ENCODE measurements at regions not wholly inside any gene's neighbourhood (a gene's known extent, or its start where the extent isn't known, plus 50 kb on each side); places are given as distances from the start of the nearest gene placed in this dataset.

GRCh38 chr20:51116765-51117686, 94.1 kb upstream of the KCNG1 start:
- TF ChIP-seq CTCF (IDR thresholded peaks at IDR 0.05) = no peak
- TF ChIP-seq POLR2AphosphoS5 (IDR thresholded peaks at IDR 0.05) = no peak
